Suprapubic skin (tissue), 3 donors: ENCODE measurements at regions not wholly inside any gene's neighbourhood (a gene's known extent, or its start where the extent isn't known, plus 50 kb on each side); places are given as distances from the start of the nearest gene placed in this dataset.

ENCODE experiments used
- CTCF ChIP-seq, 2 donors: fragments of 200-600 bp in 1 of 2; fragments of 450-650 bp in 1 of 2; sonication (generic) in 1 of 2; IDR thresholded peaks; one replicate each; pipeline ENCODE4 v1.5.1; 2016 to 2019; ENCODE audit warnings: antibody characterized with exemption in 2 of 2, mild to moderate bottlenecking in 1 of 2, moderate library complexity in 1 of 2
- POLR2A ChIP-seq, 2 donors: fragments of 450-650 bp; IDR thresholded peaks; one replicate each; pipeline ENCODE4 v1.6.1; 2017; ENCODE audit warnings: antibody characterized with exemption in 2 of 2, mild to moderate bottlenecking in 2 of 2, moderate library complexity in 2 of 2

GRCh38 chr1:29676496-29676895 is 440.2 kb downstream of the PTPRU start:
- TF ChIP-seq POLR2A (IDR thresholded peaks at IDR 0.05) (no peak), CTCF (IDR thresholded peaks at IDR 0.05) (no peak)
